WTC11 (cell line): ENCODE measurements at regions not wholly inside any gene's neighbourhood (a gene's known extent, or its start where the extent isn't known, plus 50 kb on each side); places are given as distances from the start of the nearest gene placed in this dataset.

Experiments used
- ATAC-seq: fragments of 200-7000 bp; cut with Tn5 transposase; 2 replicates; pipeline ENCODE4 v1.10.0; 2021; ENCODE audit warnings: mild to moderate bottlenecking, moderate library complexity
- CTCF ChIA-PET: fragments of 300-600 bp; sonication (Branson Sonifier 250); formaldehyde crosslinking; loops from one replicate; lab custom pipeline; 2021; ENCODE audit warnings: antibody characterized with exemption; lab: Charles Lee
- POLR2A ChIA-PET: fragments of 350-600 bp; sonication (Branson Sonifier 250); formaldehyde crosslinking; loops from one replicate; lab custom pipeline; 2021; ENCODE audit warnings: antibody characterized with exemption; lab: Charles Lee
- DNase-seq: peaks from one replicate; pipeline ENCODE4 v3.0.0; 2021; ENCODE audit warnings: low spot score
- H3K27ac Mint-ChIP-seq: 2 replicates; pipeline ENCODE4 v1.8.0; 2021; ENCODE audit warnings: mixed read lengths
- H3K27me3 Mint-ChIP-seq: 2 replicates; pipeline ENCODE4 v1.8.0; 2021; ENCODE audit warnings: low read depth, mild to moderate bottlenecking, moderate library complexity, mixed read lengths
- H3K36me3 Mint-ChIP-seq: 2 replicates; pipeline ENCODE4 v1.8.0; 2021; ENCODE audit warnings: mixed read lengths
- H3K4me1 Mint-ChIP-seq: 2 replicates; pipeline ENCODE4 v1.8.0; 2022; ENCODE audit warnings: mixed read lengths
- H3K4me3 Mint-ChIP-seq: 2 replicates; pipeline ENCODE4 v1.8.0; 2021; ENCODE audit warnings: mild to moderate bottlenecking, moderate library complexity, mixed read lengths
- H3K9me3 Mint-ChIP-seq: 2 replicates; pipeline ENCODE4 v1.8.0; 2021; ENCODE audit warnings: mixed read lengths
- AR ChIP-seq: fragments of 250-450 bp; sonication (Bioruptor Pico); IDR thresholded peaks from 2 replicates; pipeline ENCODE4 v1.9.0; 2021; ENCODE audit warnings: mild to moderate bottlenecking
- ATF1 ChIP-seq: sonication (generic); formaldehyde crosslinking; IDR thresholded peaks from 2 replicates; pipeline ENCODE4 v1.8.1; 2023; ENCODE audit warnings: mild to moderate bottlenecking, moderate library complexity, missing genetic modification reagents
- CREM ChIP-seq: sonication (generic); formaldehyde crosslinking; IDR thresholded peaks from 2 replicates; pipeline ENCODE4 v1.8.1; 2022; ENCODE audit warnings: mild to moderate bottlenecking, missing genetic modification reagents, moderate library complexity
- FOXP4 ChIP-seq: sonication (generic); formaldehyde crosslinking; IDR thresholded peaks from 2 replicates; pipeline ENCODE4 v1.8.0; 2022; ENCODE audit warnings: mild to moderate bottlenecking, missing genetic modification reagents
- GRHL2 ChIP-seq: fragments of 250-450 bp; sonication (Bioruptor Pico); IDR thresholded peaks from 2 replicates; pipeline ENCODE4 v1.8.0; 2022; ENCODE audit warnings: mild to moderate bottlenecking, moderate library complexity; ENCODE audit not compliant: insufficient replicate concordance, severe bottlenecking
- HMGXB4 ChIP-seq: sonication (generic); formaldehyde crosslinking; IDR thresholded peaks from 2 replicates; pipeline ENCODE4 v1.8.1; 2023; ENCODE audit warnings: mild to moderate bottlenecking, moderate library complexity, missing genetic modification reagents
- MAX ChIP-seq: sonication (generic); formaldehyde crosslinking; IDR thresholded peaks from 2 replicates; pipeline ENCODE4 v1.8.0; 2022; ENCODE audit warnings: mild to moderate bottlenecking, missing genetic modification reagents
- MYBL2 ChIP-seq: sonication (generic); formaldehyde crosslinking; IDR thresholded peaks from 2 replicates; pipeline ENCODE4 v1.8.1; 2023; ENCODE audit warnings: mild to moderate bottlenecking, moderate library complexity, missing genetic modification reagents
- NFYB ChIP-seq: sonication (generic); formaldehyde crosslinking; conservative IDR thresholded peaks from 2 replicates; pipeline ENCODE4 v1.8.0; 2022; ENCODE audit warnings: low read depth, missing genetic modification reagents
- NR2C2 ChIP-seq: sonication (generic); formaldehyde crosslinking; IDR thresholded peaks from 2 replicates; pipeline ENCODE4 v1.8.0; 2022; ENCODE audit warnings: mild to moderate bottlenecking, missing genetic modification reagents
- PREB ChIP-seq: sonication (generic); formaldehyde crosslinking; IDR thresholded peaks from 2 replicates; pipeline ENCODE4 v1.8.1; 2022; ENCODE audit warnings: mild to moderate bottlenecking, missing genetic modification reagents, moderate library complexity, borderline replicate concordance
- RORB ChIP-seq: fragments of 250-450 bp; sonication (Bioruptor Pico); IDR thresholded peaks from 2 replicates; pipeline ENCODE4 v1.9.0; 2021; ENCODE audit warnings: mild to moderate bottlenecking
- SMAD3 ChIP-seq: sonication (generic); formaldehyde crosslinking; IDR thresholded peaks from 2 replicates; pipeline ENCODE4 v1.8.0; 2022; ENCODE audit warnings: missing genetic modification reagents, mild to moderate bottlenecking, borderline replicate concordance
- TEAD4 ChIP-seq: sonication (generic); formaldehyde crosslinking; IDR thresholded peaks from 2 replicates; pipeline ENCODE4 v1.8.0; 2022; ENCODE audit warnings: mild to moderate bottlenecking, missing genetic modification reagents
- TP53 ChIP-seq: sonication (generic); formaldehyde crosslinking; IDR thresholded peaks from 2 replicates; pipeline ENCODE4 v1.8.1; 2023; ENCODE audit warnings: mild to moderate bottlenecking, missing genetic modification reagents
- ZBTB43 ChIP-seq: sonication (generic); formaldehyde crosslinking; IDR thresholded peaks from 2 replicates; pipeline ENCODE4 v1.8.1; 2023; ENCODE audit warnings: mild to moderate bottlenecking, missing genetic modification reagents
- ZNF121 ChIP-seq: sonication (generic); formaldehyde crosslinking; IDR thresholded peaks from 2 replicates; pipeline ENCODE4 v1.8.0; 2023; ENCODE audit warnings: missing genetic modification reagents
- ZNF263 ChIP-seq: sonication (generic); formaldehyde crosslinking; IDR thresholded peaks from 2 replicates; pipeline ENCODE4 v1.8.1; 2022; ENCODE audit warnings: low read depth, mild to moderate bottlenecking, moderate library complexity, missing genetic modification reagents
- ZNF396 ChIP-seq: fragments of 250-450 bp; sonication (Bioruptor Pico); IDR thresholded peaks from 2 replicates; pipeline ENCODE4 v1.8.0; 2021; ENCODE audit warnings: mild to moderate bottlenecking, moderate library complexity, borderline replicate concordance
- ZNF671 ChIP-seq: fragments of 250-450 bp; sonication (Bioruptor Pico); IDR thresholded peaks from 2 replicates; pipeline ENCODE4 v1.8.0; 2021; ENCODE audit warnings: mild to moderate bottlenecking
- ZSCAN18 ChIP-seq: fragments of 250-450 bp; sonication (Bioruptor Pico); IDR thresholded peaks from 2 replicates; pipeline ENCODE4 v2.1.2; 2022; ENCODE audit warnings: mild to moderate bottlenecking, moderate library complexity

GRCh38 chr5:74382987-74383593 is 257.4 kb downstream of the ENC1 start:
- H3K4me3 Mint-ChIP-seq = no peak overlapping the region
- no peaks in the 10 kb centered on the region for H3K27me3 Mint-ChIP-seq
- TF ChIP-seq ZNF121 (CRISPR knock-in tag) (no peak), GRHL2 (no peak), PREB (CRISPR knock-in tag) (no peak), MAX (CRISPR knock-in tag) (no peak), CREM (no peak), TEAD4 (no peak), AR (CRISPR knock-in tag) (no peak), HMGXB4 (CRISPR knock-in tag) (no peak), FOXP4 (no peak), TP53 (CRISPR knock-in tag) (no peak), RORB (CRISPR knock-in tag) (no peak), ZBTB43 (CRISPR knock-in tag) (no peak), NR2C2 (CRISPR knock-in tag) (no peak)
- POLR2A ChIA-PET = no interaction called here
- no peak for ATAC-seq
- no peak for DNase-seq
- H3K9me3 Mint-ChIP-seq = no peaks in the 10 kb centered on the region
- no peak overlapping the region for H3K27ac Mint-ChIP-seq
- CTCF ChIA-PET = no interaction called here
- H3K4me1 Mint-ChIP-seq = peaks cover 16% of the 10 kb centered on the region; the same call in 1 of the 2 replicates
- H3K36me3 Mint-ChIP-seq = no peaks in the 10 kb centered on the region

- H3K4me1 Mint-ChIP-seq = peaks cover 16% of the 10 kb centered on the region; the same call in 1 of the 2 replicates
- no peak for TF ChIP-seq ATF1 (CRISPR knock-in tag)
- TF ChIP-seq AR (CRISPR knock-in tag) = no peak
- no peak for TF ChIP-seq SMAD3 (CRISPR knock-in tag)
- no peak for TF ChIP-seq ZNF263 (CRISPR knock-in tag)
- TF ChIP-seq ZNF671 (CRISPR knock-in tag) = no peak
- no peak for TF ChIP-seq ZSCAN18 (CRISPR knock-in tag)
- no peak for TF ChIP-seq ZNF396 (CRISPR knock-in tag)
- no peak for TF ChIP-seq MYBL2 (CRISPR knock-in tag)
- no peak for TF ChIP-seq NFYB
Measured at GRCh38 chr5:74382123-74382855, 258.2 kb downstream of the ENC1 start.

More at GRCh38 chr5:74382123-74382855, 258.2 kb downstream of the ENC1 start:
- Mint-ChIP-seq H3K36me3 (no peaks in the 10 kb centered on the region), H3K27me3 (no peaks in the 10 kb centered on the region), H3K9me3 (no peaks in the 10 kb centered on the region), H3K27ac (no peak overlapping the region), H3K4me3 (no peak overlapping the region)
- POLR2A ChIA-PET = no interaction called here
- no peak for ATAC-seq
- CTCF ChIA-PET = no interaction called here
- DNase-seq = no peak
